GM23338 (cell line): ENCODE measurements at regions not wholly inside any gene's neighbourhood (a gene's known extent, or its start where the extent isn't known, plus 50 kb on each side); places are given as distances from the start of the nearest gene placed in this dataset.

Source experiments
- ATAC-seq: fragments of 200-7000 bp; cut with Tn5 transposase; 3 replicates; pipeline ENCODE4 v1.9.1; 2020
- DNase-seq: peaks from one replicate; pipeline ENCODE4 v3.0.0-alpha.2; 2015; ENCODE audit warnings: low spot score
- H2AFZ ChIP-seq: fragments of 200-600 bp; sonication (generic); 2 replicates; pipeline ENCODE4 v1.8.0; 2016; ENCODE audit warnings: antibody characterized with exemption, mild to moderate bottlenecking, moderate library complexity
- H3F3A ChIP-seq: fragments of 200-600 bp; sonication (generic); replicated peaks from 2 replicates; pipeline ENCODE4 v1.8.0; 2017; ENCODE audit warnings: antibody characterized with exemption, mixed run types, low read depth
- H3K27ac ChIP-seq: fragments of 200-600 bp; sonication (generic); 2 replicates; pipeline ENCODE4 v1.6.1; 2016; ENCODE audit warnings: low read depth
- H3K27me3 ChIP-seq: fragments of 200-600 bp; sonication (generic); 2 replicates; pipeline ENCODE4 v1.8.0; 2016; ENCODE audit warnings: mild to moderate bottlenecking, mixed run types, moderate library complexity; ENCODE audit not compliant: insufficient read depth
- H3K36me3 ChIP-seq: fragments of 200-600 bp; sonication (generic); 2 replicates; pipeline ENCODE4 v1.8.0; 2016; ENCODE audit warnings: mild to moderate bottlenecking; ENCODE audit not compliant: insufficient read depth
- H3K4me1 ChIP-seq: fragments of 200-600 bp; sonication (generic); 2 replicates; pipeline ENCODE4 v1.8.0; 2016; ENCODE audit warnings: mild to moderate bottlenecking, moderate library complexity; ENCODE audit not compliant: insufficient read depth
- H3K4me2 ChIP-seq: fragments of 200-600 bp; sonication (generic); 2 replicates; pipeline ENCODE4 v1.7.1; 2017; ENCODE audit warnings: mixed run types
- H3K4me3 ChIP-seq: fragments of 200-600 bp; sonication (generic); 2 replicates; pipeline ENCODE4 v1.6.1; 2016; ENCODE audit warnings: mixed run types
- H3K79me2 ChIP-seq: fragments of 200-600 bp; sonication (generic); replicated peaks from 2 replicates; pipeline ENCODE4 v1.8.0; 2017; ENCODE audit warnings: mild to moderate bottlenecking; ENCODE audit not compliant: insufficient read depth
- H3K9me2 ChIP-seq: fragments of 200-600 bp; sonication (generic); 2 replicates; pipeline ENCODE4 v1.8.0; 2017; ENCODE audit not compliant: insufficient read depth
- H4K20me1 ChIP-seq: fragments of 200-600 bp; sonication (generic); replicated peaks from 2 replicates; pipeline ENCODE4 v1.8.0; 2017; ENCODE audit warnings: mild to moderate bottlenecking; ENCODE audit not compliant: insufficient read depth
- H3K27ac Mint-ChIP-seq: 2 replicates; pipeline ENCODE4 v1.8.0; 2020; ENCODE audit warnings: inconsistent platforms, mild to moderate bottlenecking, moderate library complexity, mixed read lengths
- H3K27me3 Mint-ChIP-seq: 3 replicates; pipeline ENCODE4 v1.8.0; 2022; ENCODE audit warnings: low read depth, mild to moderate bottlenecking, moderate library complexity, mixed read lengths, inconsistent platforms; ENCODE audit not compliant: insufficient read depth, poor library complexity
- H3K36me3 Mint-ChIP-seq: 3 replicates; pipeline ENCODE4 v1.8.0; 2021; ENCODE audit warnings: low read depth, mild to moderate bottlenecking, inconsistent platforms, moderate library complexity, mixed read lengths
- H3K4me1 Mint-ChIP-seq: 3 replicates; pipeline ENCODE4 v1.8.0; 2020; ENCODE audit warnings: mild to moderate bottlenecking, inconsistent platforms, mixed read lengths
- H3K4me3 Mint-ChIP-seq: 3 replicates; pipeline ENCODE4 v1.8.0; 2021; ENCODE audit warnings: moderate library complexity, mild to moderate bottlenecking, inconsistent platforms, mixed read lengths
- H3K9me3 Mint-ChIP-seq: 3 replicates; pipeline ENCODE4 v1.8.0; 2020; ENCODE audit warnings: moderate library complexity, mild to moderate bottlenecking, inconsistent platforms, mixed read lengths
- JUNB ChIP-seq: IDR thresholded peaks from one replicate; pipeline ENCODE4 v1.6.1; 2016; ENCODE audit warnings: antibody characterized with exemption; ENCODE audit not compliant: unreplicated experiment
- ZNF114 ChIP-seq: fragments of 250-450 bp; sonication (Bioruptor Pico); IDR thresholded peaks from 2 replicates; pipeline ENCODE4 v1.5.0; 2020; ENCODE audit warnings: mild to moderate bottlenecking, moderate library complexity
- TF ChIP-seq, protein P1 (sequence below): fragments of 250-450 bp; sonication (Bioruptor Pico); IDR thresholded peaks from 2 replicates; pipeline ENCODE4 v1.5.0; 2020; ENCODE audit warnings: mild to moderate bottlenecking, moderate library complexity
- TF ChIP-seq, protein P2 (sequence below): IDR thresholded peaks from 2 replicates; pipeline ENCODE4 v1.6.1; 2016; ENCODE audit warnings: antibody characterized with exemption
- TF ChIP-seq, protein P3 (sequence below): IDR thresholded peaks from one replicate; pipeline ENCODE4 v1.6.1; 2018; ENCODE audit warnings: antibody characterized with exemption; ENCODE audit not compliant: unreplicated experiment

DNA sequence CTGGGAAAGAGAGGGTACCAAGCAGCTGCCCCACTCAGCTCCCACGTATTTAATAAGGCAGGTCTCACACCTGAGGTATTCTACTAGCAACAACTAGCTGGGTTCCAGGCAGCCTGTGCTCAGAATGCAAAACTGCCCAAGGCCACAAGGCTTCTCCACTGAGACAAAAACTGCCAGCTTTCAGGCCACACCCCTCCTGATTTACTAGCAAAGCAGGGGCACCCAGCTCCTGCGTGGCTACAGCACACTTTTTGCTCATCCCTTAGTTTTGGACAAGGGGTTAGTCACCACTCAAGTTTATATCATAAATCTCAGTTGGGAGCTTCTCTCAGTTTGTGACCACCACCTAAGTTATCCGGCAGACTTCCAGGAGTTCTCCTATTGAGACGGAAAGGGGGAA lies 494.6 kb downstream of the CDH11 start (continued):
- TF ChIP-seq, protein P1, sequence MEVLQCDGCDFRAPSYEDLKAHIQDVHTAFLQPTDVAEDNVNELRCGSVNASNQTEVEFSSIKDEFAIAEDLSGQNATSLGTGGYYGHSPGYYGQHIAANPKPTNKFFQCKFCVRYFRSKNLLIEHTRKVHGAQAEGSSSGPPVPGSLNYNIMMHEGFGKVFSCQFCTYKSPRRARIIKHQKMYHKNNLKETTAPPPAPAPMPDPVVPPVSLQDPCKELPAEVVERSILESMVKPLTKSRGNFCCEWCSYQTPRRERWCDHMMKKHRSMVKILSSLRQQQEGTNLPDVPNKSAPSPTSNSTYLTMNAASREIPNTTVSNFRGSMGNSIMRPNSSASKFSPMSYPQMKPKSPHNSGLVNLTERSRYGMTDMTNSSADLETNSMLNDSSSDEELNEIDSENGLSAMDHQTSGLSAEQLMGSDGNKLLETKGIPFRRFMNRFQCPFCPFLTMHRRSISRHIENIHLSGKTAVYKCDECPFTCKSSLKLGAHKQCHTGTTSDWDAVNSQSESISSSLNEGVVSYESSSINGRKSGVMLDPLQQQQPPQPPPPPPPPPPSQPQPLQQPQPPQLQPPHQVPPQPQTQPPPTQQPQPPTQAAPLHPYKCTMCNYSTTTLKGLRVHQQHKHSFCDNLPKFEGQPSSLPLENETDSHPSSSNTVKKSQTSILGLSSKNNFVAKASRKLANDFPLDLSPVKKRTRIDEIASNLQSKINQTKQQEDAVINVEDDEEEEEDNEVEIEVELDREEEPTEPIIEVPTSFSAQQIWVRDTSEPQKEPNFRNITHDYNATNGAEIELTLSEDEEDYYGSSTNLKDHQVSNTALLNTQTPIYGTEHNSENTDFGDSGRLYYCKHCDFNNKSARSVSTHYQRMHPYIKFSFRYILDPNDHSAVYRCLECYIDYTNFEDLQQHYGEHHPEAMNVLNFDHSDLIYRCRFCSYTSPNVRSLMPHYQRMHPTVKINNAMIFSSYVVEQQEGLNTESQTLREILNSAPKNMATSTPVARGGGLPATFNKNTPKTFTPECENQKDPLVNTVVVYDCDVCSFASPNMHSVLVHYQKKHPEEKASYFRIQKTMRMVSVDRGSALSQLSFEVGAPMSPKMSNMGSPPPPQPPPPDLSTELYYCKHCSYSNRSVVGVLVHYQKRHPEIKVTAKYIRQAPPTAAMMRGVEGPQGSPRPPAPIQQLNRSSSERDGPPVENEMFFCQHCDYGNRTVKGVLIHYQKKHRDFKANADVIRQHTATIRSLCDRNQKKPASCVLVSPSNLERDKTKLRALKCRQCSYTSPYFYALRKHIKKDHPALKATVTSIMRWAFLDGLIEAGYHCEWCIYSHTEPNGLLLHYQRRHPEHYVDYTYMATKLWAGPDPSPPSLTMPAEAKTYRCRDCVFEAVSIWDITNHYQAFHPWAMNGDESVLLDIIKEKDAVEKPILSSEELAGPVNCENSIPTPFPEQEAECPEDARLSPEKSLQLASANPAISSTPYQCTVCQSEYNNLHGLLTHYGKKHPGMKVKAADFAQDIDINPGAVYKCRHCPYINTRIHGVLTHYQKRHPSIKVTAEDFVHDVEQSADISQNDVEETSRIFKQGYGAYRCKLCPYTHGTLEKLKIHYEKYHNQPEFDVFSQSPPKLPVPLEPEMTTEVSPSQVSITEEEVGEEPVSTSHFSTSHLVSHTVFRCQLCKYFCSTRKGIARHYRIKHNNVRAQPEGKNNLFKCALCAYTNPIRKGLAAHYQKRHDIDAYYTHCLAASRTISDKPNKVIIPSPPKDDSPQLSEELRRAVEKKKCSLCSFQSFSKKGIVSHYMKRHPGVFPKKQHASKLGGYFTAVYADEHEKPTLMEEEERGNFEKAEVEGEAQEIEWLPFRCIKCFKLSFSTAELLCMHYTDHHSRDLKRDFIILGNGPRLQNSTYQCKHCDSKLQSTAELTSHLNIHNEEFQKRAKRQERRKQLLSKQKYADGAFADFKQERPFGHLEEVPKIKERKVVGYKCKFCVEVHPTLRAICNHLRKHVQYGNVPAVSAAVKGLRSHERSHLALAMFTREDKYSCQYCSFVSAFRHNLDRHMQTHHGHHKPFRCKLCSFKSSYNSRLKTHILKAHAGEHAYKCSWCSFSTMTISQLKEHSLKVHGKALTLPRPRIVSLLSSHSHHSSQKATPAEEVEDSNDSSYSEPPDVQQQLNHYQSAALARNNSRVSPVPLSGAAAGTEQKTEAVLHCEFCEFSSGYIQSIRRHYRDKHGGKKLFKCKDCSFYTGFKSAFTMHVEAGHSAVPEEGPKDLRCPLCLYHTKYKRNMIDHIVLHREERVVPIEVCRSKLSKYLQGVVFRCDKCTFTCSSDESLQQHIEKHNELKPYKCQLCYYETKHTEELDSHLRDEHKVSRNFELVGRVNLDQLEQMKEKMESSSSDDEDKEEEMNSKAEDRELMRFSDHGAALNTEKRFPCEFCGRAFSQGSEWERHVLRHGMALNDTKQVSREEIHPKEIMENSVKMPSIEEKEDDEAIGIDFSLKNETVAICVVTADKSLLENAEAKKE = no peak

DNA sequence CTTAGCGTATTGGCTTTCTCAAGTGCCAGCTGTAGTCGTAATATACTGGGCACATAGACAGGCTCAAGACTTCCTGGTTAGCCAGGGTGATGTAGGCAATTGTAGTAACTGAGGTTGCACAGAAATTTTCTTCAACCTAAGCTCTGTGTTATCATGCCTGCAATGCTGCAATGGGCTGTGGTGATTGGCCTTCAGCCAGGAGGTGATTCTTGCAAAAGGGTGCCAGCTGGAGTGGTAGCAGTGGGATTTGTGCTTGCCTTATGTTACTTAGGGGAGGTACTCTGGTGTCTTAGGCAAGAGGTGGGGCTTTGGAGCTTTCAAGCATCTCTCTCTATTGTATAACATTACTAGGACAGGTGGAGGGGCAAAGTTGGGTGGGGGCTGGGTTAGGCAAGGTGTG lies 495.1 kb downstream of the CDH11 start:
- Mint-ChIP-seq H3K27ac (no peak overlapping the region), H3K36me3 (no peaks in the 10 kb centered on the region)
- DNase-seq = no peak
- TF ChIP-seq ZNF114 (CRISPR knock-in tag) (no peak), JUNB (no peak)
- TF ChIP-seq, protein P2, sequence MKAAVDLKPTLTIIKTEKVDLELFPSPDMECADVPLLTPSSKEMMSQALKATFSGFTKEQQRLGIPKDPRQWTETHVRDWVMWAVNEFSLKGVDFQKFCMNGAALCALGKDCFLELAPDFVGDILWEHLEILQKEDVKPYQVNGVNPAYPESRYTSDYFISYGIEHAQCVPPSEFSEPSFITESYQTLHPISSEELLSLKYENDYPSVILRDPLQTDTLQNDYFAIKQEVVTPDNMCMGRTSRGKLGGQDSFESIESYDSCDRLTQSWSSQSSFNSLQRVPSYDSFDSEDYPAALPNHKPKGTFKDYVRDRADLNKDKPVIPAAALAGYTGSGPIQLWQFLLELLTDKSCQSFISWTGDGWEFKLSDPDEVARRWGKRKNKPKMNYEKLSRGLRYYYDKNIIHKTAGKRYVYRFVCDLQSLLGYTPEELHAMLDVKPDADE = no peak
- TF ChIP-seq, protein P1 = no peak
- TF ChIP-seq, protein P3, sequence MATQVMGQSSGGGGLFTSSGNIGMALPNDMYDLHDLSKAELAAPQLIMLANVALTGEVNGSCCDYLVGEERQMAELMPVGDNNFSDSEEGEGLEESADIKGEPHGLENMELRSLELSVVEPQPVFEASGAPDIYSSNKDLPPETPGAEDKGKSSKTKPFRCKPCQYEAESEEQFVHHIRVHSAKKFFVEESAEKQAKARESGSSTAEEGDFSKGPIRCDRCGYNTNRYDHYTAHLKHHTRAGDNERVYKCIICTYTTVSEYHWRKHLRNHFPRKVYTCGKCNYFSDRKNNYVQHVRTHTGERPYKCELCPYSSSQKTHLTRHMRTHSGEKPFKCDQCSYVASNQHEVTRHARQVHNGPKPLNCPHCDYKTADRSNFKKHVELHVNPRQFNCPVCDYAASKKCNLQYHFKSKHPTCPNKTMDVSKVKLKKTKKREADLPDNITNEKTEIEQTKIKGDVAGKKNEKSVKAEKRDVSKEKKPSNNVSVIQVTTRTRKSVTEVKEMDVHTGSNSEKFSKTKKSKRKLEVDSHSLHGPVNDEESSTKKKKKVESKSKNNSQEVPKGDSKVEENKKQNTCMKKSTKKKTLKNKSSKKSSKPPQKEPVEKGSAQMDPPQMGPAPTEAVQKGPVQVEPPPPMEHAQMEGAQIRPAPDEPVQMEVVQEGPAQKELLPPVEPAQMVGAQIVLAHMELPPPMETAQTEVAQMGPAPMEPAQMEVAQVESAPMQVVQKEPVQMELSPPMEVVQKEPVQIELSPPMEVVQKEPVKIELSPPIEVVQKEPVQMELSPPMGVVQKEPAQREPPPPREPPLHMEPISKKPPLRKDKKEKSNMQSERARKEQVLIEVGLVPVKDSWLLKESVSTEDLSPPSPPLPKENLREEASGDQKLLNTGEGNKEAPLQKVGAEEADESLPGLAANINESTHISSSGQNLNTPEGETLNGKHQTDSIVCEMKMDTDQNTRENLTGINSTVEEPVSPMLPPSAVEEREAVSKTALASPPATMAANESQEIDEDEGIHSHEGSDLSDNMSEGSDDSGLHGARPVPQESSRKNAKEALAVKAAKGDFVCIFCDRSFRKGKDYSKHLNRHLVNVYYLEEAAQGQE = no peak

More for the DNA sequence above, 495.1 kb downstream of the CDH11 start:
- Histone ChIP-seq H3K27ac (no peak overlapping the region), H3K4me3 (no peak overlapping the region), H2AFZ (no peak overlapping the region), H3K36me3 (no peaks in the 10 kb centered on the region), H3K79me2 (no peaks in the 10 kb centered on the region), H3K27me3 (no peaks in the 10 kb centered on the region), H3K9me2 (peaks cover 3% of the 10 kb centered on the region; the same call in 1 of the 2 replicates), H3K4me1 (no peaks in the 10 kb centered on the region), H3K4me2 (no peak overlapping the region), H3F3A (no peaks in the 10 kb centered on the region), H4K20me1 (no peaks in the 10 kb centered on the region)
- no peak overlapping the region for H3K4me3 Mint-ChIP-seq
- no peak for ATAC-seq
- H3K27me3 Mint-ChIP-seq = no peaks in the 10 kb centered on the region
- no peaks in the 10 kb centered on the region for H3K9me3 Mint-ChIP-seq
- no peaks in the 10 kb centered on the region for H3K4me1 Mint-ChIP-seq
